Right lobe of liver (tissue), 6 donors: ENCODE measurements at regions not wholly inside any gene's neighbourhood (a gene's known extent, or its start where the extent isn't known, plus 50 kb on each side); places are given as distances from the start of the nearest gene placed in this dataset.

Experiments used
- ATAC-seq, 4 donors: fragments of 200-7000 bp; cut with Tn5 transposase; one replicate each; pipeline ENCODE4 v1.9.1; 2020; ENCODE audit warnings: mild to moderate bottlenecking in 4 of 4, moderate library complexity in 4 of 4
- DNase-seq, 3 donors: peaks; one replicate each; pipeline ENCODE4 v3.0.0-alpha.2; 2020
- H3K27ac ChIP-seq, 3 donors: fragments of 200-600 bp; one replicate each; pipeline ENCODE4 v1.8.0; 2022
- H3K27me3 ChIP-seq, 2 donors: fragments of 200-600 bp; one replicate each; pipeline ENCODE4 v1.8.0; 2022
- H3K36me3 ChIP-seq, 4 donors: fragments of 200-600 bp; sonication (generic) in 1 of 4; one replicate each; pipeline versions ENCODE4 v1.5.1 to v1.8.0; 2017 to 2022; ENCODE audit warnings: control low read depth in 1 of 4
- H3K4me1 ChIP-seq, 4 donors: fragments of 200-600 bp; sonication (generic) in 1 of 4; one replicate each; pipeline versions ENCODE4 v1.5.1 to v1.8.0; 2017 to 2022; ENCODE audit warnings: control low read depth in 1 of 4
- H3K4me3 ChIP-seq, 3 donors: fragments of 200-600 bp; one replicate each; pipeline ENCODE4 v1.8.0; 2022
- H3K9me3 ChIP-seq, 4 donors: fragments of 200-600 bp; sonication (generic) in 1 of 4; one replicate each; pipeline versions ENCODE4 v1.5.1 to v1.8.0; 2017 to 2022; ENCODE audit warnings: control low read depth in 1 of 4
- CTCF ChIP-seq, 4 donors: fragments of 200-600 bp in 3 of 4; fragments of 450-650 bp in 1 of 4; IDR thresholded peaks; one replicate each; pipeline versions ENCODE4 v1.5.1 to v1.8.0; 2016 to 2022; ENCODE audit warnings: antibody characterized with exemption in 4 of 4, mild to moderate bottlenecking in 2 of 4
- POLR2A ChIP-seq: fragments of 450-650 bp; IDR thresholded peaks from one replicate; pipeline ENCODE4 v1.6.1; 2017; ENCODE audit warnings: antibody characterized with exemption, mild to moderate bottlenecking
- WGBS: methylation state at CpG from one replicate; pipeline ENCODE4 v1.1.6; 2018; ENCODE audit warnings: low coverage, low lambda C conversion rate; ENCODE audit not compliant: insufficient coverage; ENCODE audit errors: missing lambda C conversion rate; 5-methylcytosine and 5-hydroxymethylcytosine counted together
- intact Hi-C, 2 donors: fragments of 100-400 bp; cut with DNase I; formaldehyde crosslinking; loops; one replicate each; pipeline versions ENCODE4 v1.11.2 to v1.14.1; 2022
- donor health status: DM: no; HTN: yes; CAD: no.
- donor health status: DM: no; HTN: no; CAD: no.
- donor health status: DM: no; HTN: no; CAD: no.
- donor health status: DM: no; HTN: yes; CAD: no.
- donor health status: DM: no; HTN: yes; CAD: no.

- intact Hi-C loops: no loop called here
These were observed 63.8 kb upstream of the IL1R1 start for GRCh38 chr2:102078773-102079172.

GRCh38 chr2:102080451-102081242 lies 61.9 kb upstream of the IL1R1 start:
- TF ChIP-seq CTCF (IDR thresholded peaks at IDR 0.05) (no peak), POLR2A (no peak)
- no peak overlapping the region for H3K4me3 ChIP-seq
- H3K4me1 ChIP-seq: peaks cover 0 to 7% (median 0%) of the 10 kb centered on the region in 4 donors
- WGBS: 92% methylated on average over 6 of the region's 6 CpGs
- no peak for DNase-seq
- H3K27ac ChIP-seq: no peak overlapping the region
- H3K9me3 ChIP-seq: no peaks in the 10 kb centered on the region
- no peaks in the 10 kb centered on the region for H3K36me3 ChIP-seq
- intact Hi-C loops: no loop called here
- H3K27me3 ChIP-seq: no peaks in the 10 kb centered on the region
- ATAC-seq: no peak

More at GRCh38 chr2:102078773-102079172, 63.8 kb upstream of the IL1R1 start:
- Histone ChIP-seq H3K27me3 (no peaks in the 10 kb centered on the region), H3K9me3 (no peaks in the 10 kb centered on the region), H3K4me1 (peaks cover 0 to 7% (median 0%) of the 10 kb centered on the region in 4 donors), H3K27ac (no peak overlapping the region), H3K4me3 (no peak overlapping the region), H3K36me3 (no peaks in the 10 kb centered on the region)
- TF ChIP-seq CTCF (IDR thresholded peaks at IDR 0.05) (no peak), POLR2A (no peak)
- DNase-seq (no peak), ATAC-seq (no peak)

GRCh38 chr2:102081243-102081522 lies 61.4 kb upstream of the IL1R1 start:
- DNase-seq: no peak
- intact Hi-C loops: no loop called here
- Histone ChIP-seq H3K9me3 (no peaks in the 10 kb centered on the region), H3K27me3 (no peaks in the 10 kb centered on the region), H3K27ac (no peak overlapping the region), H3K36me3 (no peaks in the 10 kb centered on the region), H3K4me1 (peaks cover 0 to 7% (median 0%) of the 10 kb centered on the region in 4 donors), H3K4me3 (no peak overlapping the region)
- no peak for TF ChIP-seq CTCF (IDR thresholded peaks at IDR 0.05)
- no peak for TF ChIP-seq POLR2A
- WGBS: 79% methylated on average over 2 of the region's 2 CpGs
- ATAC-seq: no peak

GRCh38 chr2:102081606-102082005 lies 60.9 kb upstream of the IL1R1 start:
- peaks cover 0 to 7% (median 0%) of the 10 kb centered on the region in 4 donors for H3K4me1 ChIP-seq
- DNase-seq: no peak
- H3K4me3 ChIP-seq: no peak overlapping the region
- H3K36me3 ChIP-seq: no peaks in the 10 kb centered on the region
- 88% methylated on average over 1 of the region's 5 CpGs for WGBS
- peak overlapping the region in 2 of 3 donors; percentile 2 to 19 for H3K27ac ChIP-seq
- intact Hi-C loops: no loop called here
- ATAC-seq: no peak
- H3K27me3 ChIP-seq: no peaks in the 10 kb centered on the region
- no peaks in the 10 kb centered on the region for H3K9me3 ChIP-seq
- TF ChIP-seq CTCF (IDR thresholded peaks at IDR 0.05) (no peak), POLR2A (no peak)
